ENCODE measurements at regions not wholly inside any gene's neighbourhood (a gene's known extent, or its start where the extent isn't known, plus 50 kb on each side); places are given as distances from the start of the nearest gene placed in this dataset.

GRCh38 chr6:141140905-141141304, 991.8 kb upstream of the GJE1 start:
- no peaks in the 10 kb centered on the region for H3K27me3 ChIP-seq (ENCODE audit: control insufficient read depth in 1 of 2, insufficient read depth in 1 of 2, low read length in 2 of 2)
- no peak overlapping the region for H3K27ac ChIP-seq (ENCODE audit: low read length, poor library complexity, severe bottlenecking)
- no peak overlapping the region for H3K4ac ChIP-seq (ENCODE audit: low read depth in 1 of 2, low read length in 2 of 2)

GRCh38 chr6:141139461-141139860, 993.3 kb upstream of the GJE1 start:
- Histone ChIP-seq H2AFZ (ENCODE audit: low read depth, low read length) (no peak overlapping the region), H3K9me3 (ENCODE audit: control insufficient read depth, low read length) (no peaks in the 10 kb centered on the region), H3K23ac (ENCODE audit: low read length in 2 of 2) (no peak overlapping the region), H3K27ac (ENCODE audit: low read length, poor library complexity, severe bottlenecking) (no peak overlapping the region), H3K18ac (ENCODE audit: low read depth in 1 of 2, low read length in 2 of 2) (no peak overlapping the region), H3K4me3 (ENCODE audit: insufficient read depth in 1 of 2, low read depth in 1 of 2, low read length in 2 of 2) (no peak overlapping the region), H4K91ac (ENCODE audit: low read length) (no peak overlapping the region), H2BK5ac (ENCODE audit: low read depth, low read length, poor library complexity, severe bottlenecking) (no peak overlapping the region), H2BK15ac (ENCODE audit: low read depth, poor library complexity, severe bottlenecking) (no peak overlapping the region), H3K14ac (ENCODE audit: low read length in 2 of 2) (no peak overlapping the region), H3K4ac (ENCODE audit: low read depth in 1 of 2, low read length in 2 of 2) (no peak overlapping the region), H3K79me1 (replicated peaks; ENCODE audit: low read length, poor library complexity, severe bottlenecking) (no peaks in the 10 kb centered on the region), H2BK120ac (ENCODE audit: low read depth, low read length) (no peak overlapping the region), H4K8ac (ENCODE audit: low read length) (no peak overlapping the region), H3K36me3 (ENCODE audit: control insufficient read depth in 1 of 2, insufficient read depth in 2 of 2, low read depth in 1 of 2, low read length in 2 of 2) (no peaks in the 10 kb centered on the region), H3K4me2 (ENCODE audit: low read length, poor library complexity, severe bottlenecking) (no peak overlapping the region), H2BK12ac (ENCODE audit: low read length in 2 of 2) (no peak overlapping the region), H3K27me3 (ENCODE audit: control insufficient read depth in 1 of 2, insufficient read depth in 1 of 2, low read length in 2 of 2) (no peaks in the 10 kb centered on the region), H2AK5ac (ENCODE audit: low read length, severe bottlenecking) (no peak overlapping the region), H3K4me1 (ENCODE audit: control insufficient read depth, insufficient read depth, low read depth, low read length) (no peaks in the 10 kb centered on the region), H3K9ac (ENCODE audit: low read length) (no peak overlapping the region)
- WGBS, result 99% methylated on average over 5 of the region's 10 CpGs
- DNase-seq, result no peak

More at GRCh38 chr6:141140905-141141304, 991.8 kb upstream of the GJE1 start:
- H3K9me3 ChIP-seq (ENCODE audit: control insufficient read depth, low read length), result no peaks in the 10 kb centered on the region
- H4K8ac ChIP-seq (ENCODE audit: low read length), result no peak overlapping the region
- no peak overlapping the region for H3K4me3 ChIP-seq (ENCODE audit: insufficient read depth in 1 of 2, low read depth in 1 of 2, low read length in 2 of 2)
- no peaks in the 10 kb centered on the region for H3K4me1 ChIP-seq (ENCODE audit: control insufficient read depth, insufficient read depth, low read depth, low read length)
- no peaks in the 10 kb centered on the region for H3K79me1 ChIP-seq (replicated peaks; ENCODE audit: low read length, poor library complexity, severe bottlenecking)
- DNase-seq, result no peak
- no peak overlapping the region for H2BK12ac ChIP-seq (ENCODE audit: low read length in 2 of 2)
- H2AFZ ChIP-seq (ENCODE audit: low read depth, low read length), result no peak overlapping the region
- no peak overlapping the region for H3K18ac ChIP-seq (ENCODE audit: low read depth in 1 of 2, low read length in 2 of 2)
- H3K36me3 ChIP-seq (ENCODE audit: control insufficient read depth in 1 of 2, insufficient read depth in 2 of 2, low read depth in 1 of 2, low read length in 2 of 2), result no peaks in the 10 kb centered on the region
- no peak overlapping the region for H3K14ac ChIP-seq (ENCODE audit: low read length in 2 of 2)
- H3K23ac ChIP-seq (ENCODE audit: low read length in 2 of 2), result no peak overlapping the region
- no peak overlapping the region for H2BK15ac ChIP-seq (ENCODE audit: low read depth, poor library complexity, severe bottlenecking)
- H2AK5ac ChIP-seq (ENCODE audit: low read length, severe bottlenecking), result no peak overlapping the region
- no peak overlapping the region for H2BK5ac ChIP-seq (ENCODE audit: low read depth, low read length, poor library complexity, severe bottlenecking)
- H3K4me2 ChIP-seq (ENCODE audit: low read length, poor library complexity, severe bottlenecking), result no peak overlapping the region
- H3K9ac ChIP-seq (ENCODE audit: low read length), result no peak overlapping the region
- H2BK120ac ChIP-seq (ENCODE audit: low read depth, low read length), result no peak overlapping the region
- H4K91ac ChIP-seq (ENCODE audit: low read length), result no peak overlapping the region

GRCh38 chr6:141134723-141135122, 998.0 kb upstream of the GJE1 start:
- Histone ChIP-seq H4K8ac (ENCODE audit: low read length) (no peak overlapping the region), H2AK5ac (ENCODE audit: low read length, severe bottlenecking) (no peak overlapping the region), H3K4me3 (ENCODE audit: insufficient read depth in 1 of 2, low read depth in 1 of 2, low read length in 2 of 2) (no peak overlapping the region), H3K18ac (ENCODE audit: low read depth in 1 of 2, low read length in 2 of 2) (no peak overlapping the region), H3K23ac (ENCODE audit: low read length in 2 of 2) (no peak overlapping the region), H3K4me1 (ENCODE audit: control insufficient read depth, insufficient read depth, low read depth, low read length) (no peaks in the 10 kb centered on the region), H2BK12ac (ENCODE audit: low read length in 2 of 2) (no peak overlapping the region), H2BK120ac (ENCODE audit: low read depth, low read length) (no peak overlapping the region), H3K9ac (ENCODE audit: low read length) (no peak overlapping the region), H3K27me3 (ENCODE audit: control insufficient read depth in 1 of 2, insufficient read depth in 1 of 2, low read length in 2 of 2) (no peaks in the 10 kb centered on the region), H3K79me1 (replicated peaks; ENCODE audit: low read length, poor library complexity, severe bottlenecking) (no peaks in the 10 kb centered on the region), H2AFZ (ENCODE audit: low read depth, low read length) (no peak overlapping the region), H3K14ac (ENCODE audit: low read length in 2 of 2) (no peak overlapping the region), H4K91ac (ENCODE audit: low read length) (no peak overlapping the region), H3K36me3 (ENCODE audit: control insufficient read depth in 1 of 2, insufficient read depth in 2 of 2, low read depth in 1 of 2, low read length in 2 of 2) (no peaks in the 10 kb centered on the region), H3K9me3 (ENCODE audit: control insufficient read depth, low read length) (no peaks in the 10 kb centered on the region), H2BK5ac (ENCODE audit: low read depth, low read length, poor library complexity, severe bottlenecking) (no peak overlapping the region), H2BK15ac (ENCODE audit: low read depth, poor library complexity, severe bottlenecking) (no peak overlapping the region), H3K4me2 (ENCODE audit: low read length, poor library complexity, severe bottlenecking) (no peak overlapping the region), H3K4ac (ENCODE audit: low read depth in 1 of 2, low read length in 2 of 2) (no peak overlapping the region), H3K27ac (ENCODE audit: low read length, poor library complexity, severe bottlenecking) (no peak overlapping the region)
- DNase-seq, result no peak
- no CpG with 5 or more reads among the region's 1 CpG for WGBS

- no peak for DNase-seq
- Histone ChIP-seq H3K27me3 (ENCODE audit: control insufficient read depth in 1 of 2, insufficient read depth in 1 of 2, low read length in 2 of 2) (no peaks in the 10 kb centered on the region), H3K4ac (ENCODE audit: low read depth in 1 of 2, low read length in 2 of 2) (no peak overlapping the region), H3K9me3 (ENCODE audit: control insufficient read depth, low read length) (no peaks in the 10 kb centered on the region), H2BK15ac (ENCODE audit: low read depth, poor library complexity, severe bottlenecking) (no peak overlapping the region), H2AK5ac (ENCODE audit: low read length, severe bottlenecking) (no peak overlapping the region), H4K8ac (ENCODE audit: low read length) (no peak overlapping the region), H2BK12ac (ENCODE audit: low read length in 2 of 2) (no peak overlapping the region), H3K79me1 (replicated peaks; ENCODE audit: low read length, poor library complexity, severe bottlenecking) (no peaks in the 10 kb centered on the region), H2BK120ac (ENCODE audit: low read depth, low read length) (no peak overlapping the region), H3K18ac (ENCODE audit: low read depth in 1 of 2, low read length in 2 of 2) (no peak overlapping the region), H3K4me2 (ENCODE audit: low read length, poor library complexity, severe bottlenecking) (no peak overlapping the region), H2AFZ (ENCODE audit: low read depth, low read length) (no peak overlapping the region), H3K14ac (ENCODE audit: low read length in 2 of 2) (no peak overlapping the region), H3K4me1 (ENCODE audit: control insufficient read depth, insufficient read depth, low read depth, low read length) (no peaks in the 10 kb centered on the region), H4K91ac (ENCODE audit: low read length) (no peak overlapping the region), H2BK5ac (ENCODE audit: low read depth, low read length, poor library complexity, severe bottlenecking) (no peak overlapping the region), H3K36me3 (ENCODE audit: control insufficient read depth in 1 of 2, insufficient read depth in 2 of 2, low read depth in 1 of 2, low read length in 2 of 2) (no peaks in the 10 kb centered on the region), H3K27ac (ENCODE audit: low read length, poor library complexity, severe bottlenecking) (no peak overlapping the region), H3K9ac (ENCODE audit: low read length) (no peak overlapping the region), H3K23ac (ENCODE audit: low read length in 2 of 2) (no peak overlapping the region), H3K4me3 (ENCODE audit: insufficient read depth in 1 of 2, low read depth in 1 of 2, low read length in 2 of 2) (no peak overlapping the region)
- WGBS, result 73% methylated on average over 2 of the region's 3 CpGs
These were observed 998.9 kb upstream of the GJE1 start for GRCh38 chr6:141133836-141134235.
